ENCODE measurements at regions not wholly inside any gene's neighbourhood (a gene's known extent, or its start where the extent isn't known, plus 50 kb on each side); places are given as distances from the start of the nearest gene placed in this dataset.

- TF ChIP-seq, protein P1, sequence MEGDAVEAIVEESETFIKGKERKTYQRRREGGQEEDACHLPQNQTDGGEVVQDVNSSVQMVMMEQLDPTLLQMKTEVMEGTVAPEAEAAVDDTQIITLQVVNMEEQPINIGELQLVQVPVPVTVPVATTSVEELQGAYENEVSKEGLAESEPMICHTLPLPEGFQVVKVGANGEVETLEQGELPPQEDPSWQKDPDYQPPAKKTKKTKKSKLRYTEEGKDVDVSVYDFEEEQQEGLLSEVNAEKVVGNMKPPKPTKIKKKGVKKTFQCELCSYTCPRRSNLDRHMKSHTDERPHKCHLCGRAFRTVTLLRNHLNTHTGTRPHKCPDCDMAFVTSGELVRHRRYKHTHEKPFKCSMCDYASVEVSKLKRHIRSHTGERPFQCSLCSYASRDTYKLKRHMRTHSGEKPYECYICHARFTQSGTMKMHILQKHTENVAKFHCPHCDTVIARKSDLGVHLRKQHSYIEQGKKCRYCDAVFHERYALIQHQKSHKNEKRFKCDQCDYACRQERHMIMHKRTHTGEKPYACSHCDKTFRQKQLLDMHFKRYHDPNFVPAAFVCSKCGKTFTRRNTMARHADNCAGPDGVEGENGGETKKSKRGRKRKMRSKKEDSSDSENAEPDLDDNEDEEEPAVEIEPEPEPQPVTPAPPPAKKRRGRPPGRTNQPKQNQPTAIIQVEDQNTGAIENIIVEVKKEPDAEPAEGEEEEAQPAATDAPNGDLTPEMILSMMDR (IDR thresholded peaks at IDR 0.05; ENCODE audit: insufficient read depth, low read depth, low read length), result no peak
- no peak for TF ChIP-seq EZH2 (IDR thresholded peaks at IDR 0.05; ENCODE audit: insufficient read depth, low read length)
These were observed 169.4 kb downstream of the CPEB2 start for GRCh38 chr4:15171725-15172124.

All from astrocyte (in vitro differentiated cells and primary cell).